Neural progenitor cell (in vitro differentiated cells): ENCODE measurements at regions not wholly inside any gene's neighbourhood (a gene's known extent, or its start where the extent isn't known, plus 50 kb on each side); places are given as distances from the start of the nearest gene placed in this dataset.

Experiments used
- EZH2phosphoT487 ChIP-seq: fragments of 200-600 bp; sonication (generic); IDR thresholded peaks from 2 replicates; pipeline ENCODE4 v1.6.1; 2017; ENCODE audit warnings: antibody characterized with exemption
- TF ChIP-seq, protein P1 (sequence below): fragments of 200-600 bp; sonication (generic); IDR thresholded peaks from 2 replicates; pipeline ENCODE4 v1.5.1; 2017; ENCODE audit warnings: antibody characterized with exemption, mild to moderate bottlenecking

DNA sequence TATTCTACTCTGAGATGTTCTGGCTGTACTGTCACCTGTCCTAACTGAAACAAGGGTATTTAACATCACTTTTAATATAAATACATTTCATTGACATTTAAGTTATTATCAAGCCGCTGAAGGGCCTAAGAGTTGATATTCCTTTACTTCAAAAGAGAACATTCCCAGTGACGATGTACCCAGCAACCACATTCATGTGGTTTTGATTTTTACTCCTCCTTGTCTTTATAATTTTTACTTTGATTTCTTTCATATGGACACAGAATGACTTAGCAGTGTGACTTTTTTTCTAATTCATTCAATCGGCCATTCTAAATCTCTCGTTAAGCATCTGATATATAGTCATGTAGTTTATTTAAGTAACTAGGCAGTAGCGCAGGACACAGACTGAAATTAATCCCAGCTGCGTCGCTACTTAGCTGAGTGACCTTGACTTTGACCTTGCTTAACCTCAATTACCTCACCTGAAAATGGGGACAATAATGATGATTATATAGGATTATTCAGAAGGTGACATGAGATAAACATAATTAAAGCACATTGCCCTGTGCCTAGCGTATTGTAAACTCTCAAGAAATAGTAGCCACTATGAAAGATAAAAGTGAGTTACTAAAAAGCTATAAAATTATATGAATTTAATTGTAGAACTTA lies 476.6 kb downstream of the SETD4 start:
- TF ChIP-seq, protein P1, sequence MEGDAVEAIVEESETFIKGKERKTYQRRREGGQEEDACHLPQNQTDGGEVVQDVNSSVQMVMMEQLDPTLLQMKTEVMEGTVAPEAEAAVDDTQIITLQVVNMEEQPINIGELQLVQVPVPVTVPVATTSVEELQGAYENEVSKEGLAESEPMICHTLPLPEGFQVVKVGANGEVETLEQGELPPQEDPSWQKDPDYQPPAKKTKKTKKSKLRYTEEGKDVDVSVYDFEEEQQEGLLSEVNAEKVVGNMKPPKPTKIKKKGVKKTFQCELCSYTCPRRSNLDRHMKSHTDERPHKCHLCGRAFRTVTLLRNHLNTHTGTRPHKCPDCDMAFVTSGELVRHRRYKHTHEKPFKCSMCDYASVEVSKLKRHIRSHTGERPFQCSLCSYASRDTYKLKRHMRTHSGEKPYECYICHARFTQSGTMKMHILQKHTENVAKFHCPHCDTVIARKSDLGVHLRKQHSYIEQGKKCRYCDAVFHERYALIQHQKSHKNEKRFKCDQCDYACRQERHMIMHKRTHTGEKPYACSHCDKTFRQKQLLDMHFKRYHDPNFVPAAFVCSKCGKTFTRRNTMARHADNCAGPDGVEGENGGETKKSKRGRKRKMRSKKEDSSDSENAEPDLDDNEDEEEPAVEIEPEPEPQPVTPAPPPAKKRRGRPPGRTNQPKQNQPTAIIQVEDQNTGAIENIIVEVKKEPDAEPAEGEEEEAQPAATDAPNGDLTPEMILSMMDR = no peak
- TF ChIP-seq EZH2phosphoT487 = no peak
